ENCODE measurements at regions not wholly inside any gene's neighbourhood (a gene's known extent, or its start where the extent isn't known, plus 50 kb on each side); places are given as distances from the start of the nearest gene placed in this dataset.

- H3K36me3 ChIP-seq, result no peaks in the 10 kb centered on the region
- no peak for TF ChIP-seq POLR2A (IDR thresholded peaks at IDR 0.05)
- TF ChIP-seq CTCF (IDR thresholded peaks at IDR 0.05), result no peak
- no peak for TF ChIP-seq POLR2AphosphoS5 (IDR thresholded peaks at IDR 0.05)
- no peaks in the 10 kb centered on the region for H3K9me3 ChIP-seq
- no peaks in the 10 kb centered on the region for H3K4me1 ChIP-seq (replicated peaks)
- no peaks in the 10 kb centered on the region for H3K27me3 ChIP-seq (replicated peaks; ENCODE audit: insufficient read depth)
- no peak overlapping the region for H3K4me3 ChIP-seq
- no peak overlapping the region for H3K27ac ChIP-seq
- no peak for DNase-seq (ENCODE audit: low spot score)
- WGBS, result 65% methylated on average over 5 of the region's 5 CpGs
- intact Hi-C loops (cut with DNase I), result no loop called here
Observed at GRCh38 chr1:157410457-157410856, 141.9 kb downstream of the FCRL5 start.

GRCh38 chr1:157409927-157410326 is 142.4 kb downstream of the FCRL5 start:
- no peak for TF ChIP-seq POLR2A (IDR thresholded peaks at IDR 0.05)
- TF ChIP-seq POLR2AphosphoS5 (IDR thresholded peaks at IDR 0.05), result no peak
- TF ChIP-seq CTCF (IDR thresholded peaks at IDR 0.05), result no peak
- Histone ChIP-seq H3K36me3 (no peaks in the 10 kb centered on the region), H3K4me3 (no peak overlapping the region), H3K27me3 (replicated peaks; ENCODE audit: insufficient read depth) (no peaks in the 10 kb centered on the region), H3K4me1 (replicated peaks) (no peaks in the 10 kb centered on the region), H3K27ac (no peak overlapping the region), H3K9me3 (no peaks in the 10 kb centered on the region)
- no peak for DNase-seq (ENCODE audit: low spot score)
- intact Hi-C loops (cut with DNase I), result no loop called here
- 90% methylated on average over 6 of the region's 6 CpGs for WGBS

GRCh38 chr1:157407917-157408525 is 144.3 kb downstream of the FCRL5 start:
- H3K9me3 ChIP-seq, result no peaks in the 10 kb centered on the region
- intact Hi-C loops (cut with DNase I), result no loop called here
- no peaks in the 10 kb centered on the region for H3K27me3 ChIP-seq (replicated peaks; ENCODE audit: insufficient read depth)
- TF ChIP-seq POLR2A (IDR thresholded peaks at IDR 0.05), result no peak
- TF ChIP-seq CTCF (IDR thresholded peaks at IDR 0.05), result no peak
- TF ChIP-seq POLR2AphosphoS5 (IDR thresholded peaks at IDR 0.05), result no peak
- H3K27ac ChIP-seq, result no peak overlapping the region
- H3K4me3 ChIP-seq, result no peak overlapping the region
- H3K4me1 ChIP-seq (replicated peaks), result no peaks in the 10 kb centered on the region
- no peak for DNase-seq (ENCODE audit: low spot score)
- H3K36me3 ChIP-seq, result no peaks in the 10 kb centered on the region
- WGBS, result 55% methylated on average over 6 of the region's 6 CpGs

- no peaks in the 10 kb centered on the region for H3K9me3 ChIP-seq
- no peak overlapping the region for H3K27ac ChIP-seq
- H3K4me1 ChIP-seq (replicated peaks), result no peaks in the 10 kb centered on the region
- TF ChIP-seq CTCF (IDR thresholded peaks at IDR 0.05), result no peak
- no peak for TF ChIP-seq POLR2AphosphoS5 (IDR thresholded peaks at IDR 0.05)
- TF ChIP-seq POLR2A (IDR thresholded peaks at IDR 0.05), result no peak
- H3K36me3 ChIP-seq, result no peaks in the 10 kb centered on the region
- intact Hi-C loops (cut with DNase I), result no loop called here
- no peaks in the 10 kb centered on the region for H3K27me3 ChIP-seq (replicated peaks; ENCODE audit: insufficient read depth)
- H3K4me3 ChIP-seq, result no peak overlapping the region
- no peak for DNase-seq (ENCODE audit: low spot score)
Observed at GRCh38 chr1:157407367-157407766, 144.9 kb downstream of the FCRL5 start.

- H3K9me3 ChIP-seq, result no peaks in the 10 kb centered on the region
- H3K4me3 ChIP-seq, result no peak overlapping the region
- no peaks in the 10 kb centered on the region for H3K4me1 ChIP-seq (replicated peaks)
- 89% methylated on average over 4 of the region's 4 CpGs for WGBS
- no peak for DNase-seq (ENCODE audit: low spot score)
- TF ChIP-seq POLR2AphosphoS5 (IDR thresholded peaks at IDR 0.05) (no peak), CTCF (IDR thresholded peaks at IDR 0.05) (no peak), POLR2A (IDR thresholded peaks at IDR 0.05) (no peak)
- no peak overlapping the region for H3K27ac ChIP-seq
- no peaks in the 10 kb centered on the region for H3K27me3 ChIP-seq (replicated peaks; ENCODE audit: insufficient read depth)
- H3K36me3 ChIP-seq, result no peaks in the 10 kb centered on the region
- intact Hi-C loops (cut with DNase I), result no loop called here
Observed at GRCh38 chr1:157405662-157406061, 146.7 kb downstream of the FCRL5 start.

Data from prostate gland (tissue), 2 donors.